ENCODE measurements at regions not wholly inside any gene's neighbourhood (a gene's known extent, or its start where the extent isn't known, plus 50 kb on each side); places are given as distances from the start of the nearest gene placed in this dataset.

- TF ChIP-seq RAD21 (IDR thresholded peaks at IDR 0.05; ENCODE audit: low read depth) = no peak
- no peak for TF ChIP-seq MAX (IDR thresholded peaks at IDR 0.05)
- TF ChIP-seq USF1 (IDR thresholded peaks at IDR 0.05) = no peak
- TF ChIP-seq EP300 (IDR thresholded peaks at IDR 0.05; ENCODE audit: borderline replicate concordance) = no peak
- no peak for TF ChIP-seq YY1 (IDR thresholded peaks at IDR 0.05; ENCODE audit: low read depth)
- TF ChIP-seq CREB1 (IDR thresholded peaks at IDR 0.05; ENCODE audit: low read depth) = no peak
- no peak for TF ChIP-seq REST (IDR thresholded peaks at IDR 0.05; ENCODE audit: low read depth)
- TF ChIP-seq CEBPB (IDR thresholded peaks at IDR 0.05) = no peak
- TF ChIP-seq ZBTB7A (IDR thresholded peaks at IDR 0.05; ENCODE audit: low read depth) = no peak
- TF ChIP-seq TEAD4 (IDR thresholded peaks at IDR 0.05) = no peak
- no peak for TF ChIP-seq TCF12 (IDR thresholded peaks at IDR 0.05; ENCODE audit: low read depth)
- no peak for TF ChIP-seq EGR1 (IDR thresholded peaks at IDR 0.05)
- no peak for TF ChIP-seq TAF1 (IDR thresholded peaks at IDR 0.05; ENCODE audit: low read depth)
- no peak for TF ChIP-seq NFIC (IDR thresholded peaks at IDR 0.05)
- TF ChIP-seq FOXM1 (IDR thresholded peaks at IDR 0.05; ENCODE audit: borderline replicate concordance, low read depth) = no peak
Measured at GRCh38 chr14:54098536-54098935, 141.9 kb upstream of the BMP4 start.

- TF ChIP-seq NFIC (IDR thresholded peaks at IDR 0.05) (no peak), REST (IDR thresholded peaks at IDR 0.05; ENCODE audit: low read depth) (no peak), TEAD4 (IDR thresholded peaks at IDR 0.05) (no peak), CREB1 (IDR thresholded peaks at IDR 0.05; ENCODE audit: low read depth) (no peak), TAF1 (IDR thresholded peaks at IDR 0.05; ENCODE audit: low read depth) (no peak), EP300 (IDR thresholded peaks at IDR 0.05; ENCODE audit: borderline replicate concordance) (no peak), TCF12 (IDR thresholded peaks at IDR 0.05; ENCODE audit: low read depth) (no peak), RAD21 (IDR thresholded peaks at IDR 0.05; ENCODE audit: low read depth) (no peak), USF1 (IDR thresholded peaks at IDR 0.05) (no peak), CEBPB (IDR thresholded peaks at IDR 0.05) (no peak)
Measured at GRCh38 chr14:54102051-54102456, 145.4 kb upstream of the BMP4 start.

GRCh38 chr14:54102530-54102929 lies 145.9 kb upstream of the BMP4 start:
- TF ChIP-seq TEAD4 (IDR thresholded peaks at IDR 0.05) (no peak), CREB1 (IDR thresholded peaks at IDR 0.05; ENCODE audit: low read depth) (no peak), YY1 (IDR thresholded peaks at IDR 0.05; ENCODE audit: low read depth) (no peak), USF1 (IDR thresholded peaks at IDR 0.05) (no peak), REST (IDR thresholded peaks at IDR 0.05; ENCODE audit: low read depth) (no peak), CEBPB (IDR thresholded peaks at IDR 0.05) (no peak), RAD21 (IDR thresholded peaks at IDR 0.05; ENCODE audit: low read depth) (no peak), TAF1 (IDR thresholded peaks at IDR 0.05; ENCODE audit: low read depth) (no peak), ZBTB7A (IDR thresholded peaks at IDR 0.05; ENCODE audit: low read depth) (no peak), MAX (IDR thresholded peaks at IDR 0.05) (no peak), EGR1 (IDR thresholded peaks at IDR 0.05) (no peak), TCF12 (IDR thresholded peaks at IDR 0.05; ENCODE audit: low read depth) (no peak), NFIC (IDR thresholded peaks at IDR 0.05) (no peak), FOXM1 (IDR thresholded peaks at IDR 0.05; ENCODE audit: borderline replicate concordance, low read depth) (no peak), EP300 (IDR thresholded peaks at IDR 0.05; ENCODE audit: borderline replicate concordance) (no peak)

- TF ChIP-seq TAF1 (IDR thresholded peaks at IDR 0.05; ENCODE audit: low read depth) (no peak), RAD21 (IDR thresholded peaks at IDR 0.05; ENCODE audit: low read depth) (no peak), YY1 (IDR thresholded peaks at IDR 0.05; ENCODE audit: low read depth) (no peak), ZBTB7A (IDR thresholded peaks at IDR 0.05; ENCODE audit: low read depth) (no peak), MAX (IDR thresholded peaks at IDR 0.05) (no peak), EGR1 (IDR thresholded peaks at IDR 0.05) (no peak), EP300 (IDR thresholded peaks at IDR 0.05; ENCODE audit: borderline replicate concordance) (no peak), NFIC (IDR thresholded peaks at IDR 0.05) (no peak), TCF12 (IDR thresholded peaks at IDR 0.05; ENCODE audit: low read depth) (no peak), REST (IDR thresholded peaks at IDR 0.05; ENCODE audit: low read depth) (no peak), FOXM1 (IDR thresholded peaks at IDR 0.05; ENCODE audit: borderline replicate concordance, low read depth) (no peak), USF1 (IDR thresholded peaks at IDR 0.05) (no peak), TEAD4 (IDR thresholded peaks at IDR 0.05) (no peak), CREB1 (IDR thresholded peaks at IDR 0.05; ENCODE audit: low read depth) (no peak), CEBPB (IDR thresholded peaks at IDR 0.05) (no peak)
Measured at GRCh38 chr14:54104601-54105145, 148.0 kb upstream of the BMP4 start.

Data from Ishikawa (cell line).